ENCODE measurements at regions not wholly inside any gene's neighbourhood (a gene's known extent, or its start where the extent isn't known, plus 50 kb on each side); places are given as distances from the start of the nearest gene placed in this dataset.
"Not testable (repeated sequence)": the region's sequence is repeated elsewhere in the genome, so short reads cannot be mapped to it uniquely, and the experiment has no call there.

DNA sequence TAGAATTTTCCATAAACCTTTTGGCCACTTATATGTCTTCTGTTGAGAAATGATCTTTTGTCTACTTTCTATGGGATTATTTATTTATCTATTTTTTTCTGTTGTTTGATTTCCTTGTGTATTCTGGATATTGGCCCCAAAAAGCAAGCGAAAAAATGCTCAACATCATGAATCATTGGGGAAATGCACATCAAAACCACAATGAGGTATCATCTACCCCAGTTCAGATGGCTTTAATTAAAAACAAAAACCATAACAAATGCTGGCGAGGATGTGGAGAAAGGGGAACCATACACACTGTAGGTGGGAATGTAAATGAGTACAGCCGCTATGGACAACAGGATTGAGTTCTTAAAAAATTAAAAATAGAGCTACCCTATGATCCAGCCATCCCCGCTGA is 125.0 kb upstream of the LPCAT1 start:
- Histone ChIP-seq H3K27me3 (peaks cover 0 to 47% (median 37%) of the 10 kb centered on the region in 7 donors), H3K36me3 (no peaks in the 10 kb centered on the region), H3K4me1 (peaks cover 0 to 22% (median 12%) of the 10 kb centered on the region in 9 donors), H3K27ac (no peak overlapping the region), H3K9me3 (no peaks in the 10 kb centered on the region), H3K4me3 (no peak overlapping the region)
- TF ChIP-seq, protein P1, sequence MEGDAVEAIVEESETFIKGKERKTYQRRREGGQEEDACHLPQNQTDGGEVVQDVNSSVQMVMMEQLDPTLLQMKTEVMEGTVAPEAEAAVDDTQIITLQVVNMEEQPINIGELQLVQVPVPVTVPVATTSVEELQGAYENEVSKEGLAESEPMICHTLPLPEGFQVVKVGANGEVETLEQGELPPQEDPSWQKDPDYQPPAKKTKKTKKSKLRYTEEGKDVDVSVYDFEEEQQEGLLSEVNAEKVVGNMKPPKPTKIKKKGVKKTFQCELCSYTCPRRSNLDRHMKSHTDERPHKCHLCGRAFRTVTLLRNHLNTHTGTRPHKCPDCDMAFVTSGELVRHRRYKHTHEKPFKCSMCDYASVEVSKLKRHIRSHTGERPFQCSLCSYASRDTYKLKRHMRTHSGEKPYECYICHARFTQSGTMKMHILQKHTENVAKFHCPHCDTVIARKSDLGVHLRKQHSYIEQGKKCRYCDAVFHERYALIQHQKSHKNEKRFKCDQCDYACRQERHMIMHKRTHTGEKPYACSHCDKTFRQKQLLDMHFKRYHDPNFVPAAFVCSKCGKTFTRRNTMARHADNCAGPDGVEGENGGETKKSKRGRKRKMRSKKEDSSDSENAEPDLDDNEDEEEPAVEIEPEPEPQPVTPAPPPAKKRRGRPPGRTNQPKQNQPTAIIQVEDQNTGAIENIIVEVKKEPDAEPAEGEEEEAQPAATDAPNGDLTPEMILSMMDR (IDR thresholded peaks at IDR 0.05) = no peak
- ATAC-seq (no peak), DNase-seq (no peak)
- WGBS, 2 donors = 69 to 80% methylated on average over 4 of the region's 4 CpGs
- intact Hi-C loops (cut with DNase I) = loop anchor here in 6 of 10 donors (5.0 to 10.0 kb wide), 6 partner anchors 174 to 724 kb away; no protein-coding TSS in a partner anchor

DNA sequence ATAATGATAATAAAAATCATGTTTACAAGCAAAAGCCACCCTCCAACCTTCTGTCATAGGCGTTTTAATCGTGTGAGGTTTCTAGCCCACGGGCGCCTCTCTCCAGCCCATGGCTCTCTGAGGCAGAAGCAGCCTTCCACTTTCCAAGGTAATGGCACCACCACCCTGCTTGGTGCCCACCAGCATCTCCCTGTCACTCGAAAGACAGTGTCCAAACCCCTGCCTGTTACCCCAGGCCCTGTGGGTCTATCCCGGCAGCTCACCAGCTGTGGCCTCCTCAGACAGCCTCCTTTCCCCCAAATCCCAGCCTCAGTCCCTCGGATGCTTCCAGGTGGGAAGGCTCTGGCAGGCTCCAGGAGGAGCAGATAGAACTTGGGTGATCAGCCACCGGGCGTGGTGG is 123.8 kb upstream of the LPCAT1 start:
- H3K27me3 ChIP-seq = peaks cover 7 to 50% (median 40%) of the 10 kb centered on the region in 7 donors
- H3K4me3 ChIP-seq = no peak overlapping the region
- no peaks in the 10 kb centered on the region for H3K9me3 ChIP-seq
- H3K27ac ChIP-seq = no peak overlapping the region
- 80 to 83% methylated on average over 9 of the region's 9 CpGs for WGBS, 2 donors
- no peaks in the 10 kb centered on the region for H3K36me3 ChIP-seq
- TF ChIP-seq, protein P1 (IDR thresholded peaks at IDR 0.05) = no peak
- intact Hi-C loops (cut with DNase I) = loop anchor here in 6 of 10 donors (5.0 to 10.0 kb wide), 6 partner anchors 173 to 723 kb away; no protein-coding TSS in a partner anchor
- H3K4me1 ChIP-seq = peaks cover 0 to 13% (median 7%) of the 10 kb centered on the region in 9 donors
- no peak for DNase-seq
- no peak for ATAC-seq

DNA sequence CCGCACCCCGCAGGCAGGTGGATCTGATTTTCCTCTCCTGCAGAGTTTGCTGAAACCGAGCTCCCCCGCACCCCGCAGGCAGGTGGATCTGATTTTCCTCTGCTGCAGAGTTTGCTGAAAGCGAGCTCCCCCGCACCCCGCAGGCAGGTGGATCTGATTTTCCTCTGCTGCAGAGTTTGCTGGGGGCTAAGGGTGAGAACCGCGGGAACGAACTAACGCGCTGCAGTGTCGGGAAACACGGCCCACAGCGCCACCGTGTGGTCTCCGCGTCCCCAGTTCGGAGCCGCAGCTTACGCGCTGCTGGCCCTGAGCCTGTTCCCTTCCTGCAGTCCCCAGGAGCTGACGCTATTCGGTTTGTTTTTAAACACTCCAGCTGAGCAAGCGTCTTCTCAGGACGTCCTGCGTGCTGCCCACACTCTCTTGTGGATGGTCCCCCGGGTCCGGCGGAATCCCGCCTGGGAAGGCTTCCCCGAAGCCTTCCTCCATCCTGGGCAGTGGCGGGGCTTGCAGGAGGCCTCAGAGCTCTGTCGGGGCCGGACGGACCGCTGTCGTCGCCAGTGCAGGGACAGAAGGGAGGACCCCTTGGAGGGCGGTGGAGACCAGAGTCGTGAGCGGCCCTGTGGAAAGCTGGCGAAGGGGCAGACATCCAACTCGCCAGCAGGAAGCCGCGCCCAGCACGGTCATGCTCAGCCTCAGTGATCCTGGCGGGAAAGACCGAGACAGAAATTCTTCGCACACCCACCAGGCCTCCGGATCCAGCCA is 121.2 kb upstream of the LPCAT1 start:
- 2 to 4% methylated on average over 50 to 52 of the region's 52 CpGs for WGBS, 2 donors
- peak overlapping the region in 9 of 10 donors; percentile 15 to 45 (median 38) for H3K4me3 ChIP-seq
- H3K27me3 ChIP-seq = peaks cover 7 to 45% (median 31%) of the 10 kb centered on the region in 7 donors
- TF ChIP-seq, protein P1 (IDR thresholded peaks at IDR 0.05) = peak; percentile 68 to 94 (median 85)
- H3K36me3 ChIP-seq = no peaks in the 10 kb centered on the region
- intact Hi-C loops (cut with DNase I) = loop anchor here in 9 of 10 donors (2.0 to 10.0 kb wide), 9 partner anchors 170 to 720 kb away; no protein-coding TSS in a partner anchor
- peaks cover 0 to 17% (median 7%) of the 10 kb centered on the region in 9 donors for H3K4me1 ChIP-seq
- no peaks in the 10 kb centered on the region for H3K9me3 ChIP-seq
- peak overlapping the region in 2 of 10 donors; percentile 36 to 43 for H3K27ac ChIP-seq
- DNase-seq (peak; percentile 81 to 85), ATAC-seq (peak; percentile 90 to 96 (median 94))

DNA sequence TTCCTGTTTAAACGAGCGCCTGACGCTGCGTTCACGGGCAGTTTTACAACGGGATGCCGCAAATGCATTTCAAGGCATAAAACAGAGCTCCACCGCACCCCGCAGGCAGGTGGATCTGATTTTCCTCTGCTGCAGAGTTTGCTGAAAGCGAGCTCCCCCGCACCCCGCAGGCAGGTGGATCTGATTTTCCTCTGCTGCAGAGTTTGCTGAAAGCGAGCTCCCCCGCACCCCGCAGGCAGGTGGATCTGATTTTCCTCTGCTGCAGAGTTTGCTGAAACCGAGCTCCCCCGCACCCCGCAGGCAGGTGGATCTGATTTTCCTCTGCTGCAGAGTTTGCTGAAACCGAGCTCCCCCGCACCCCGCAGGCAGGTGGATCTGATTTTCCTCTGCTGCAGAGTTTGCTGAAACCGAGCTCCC is 120.6 kb upstream of the LPCAT1 start:
- not testable (repeated sequence) for H3K36me3 ChIP-seq, DNase-seq, H3K4me3 ChIP-seq, ATAC-seq, H3K27ac ChIP-seq, H3K9me3 ChIP-seq
- peaks cover 7 to 45% (median 28%) of the 10 kb centered on the region in 7 donors for H3K27me3 ChIP-seq
- WGBS, 2 donors = 7% methylated on average over 16 to 19 of the region's 22 CpGs
- H3K4me1 ChIP-seq = peaks cover 0 to 17% (median 7%) of the 10 kb centered on the region in 9 donors
- intact Hi-C loops (cut with DNase I) = loop anchor here in 9 of 10 donors (2.0 to 10.0 kb wide), 9 partner anchors 170 to 720 kb away; no protein-coding TSS in a partner anchor

All from heart right ventricle (tissue), 16 donors.